ENCODE measurements at regions not wholly inside any gene's neighbourhood (a gene's known extent, or its start where the extent isn't known, plus 50 kb on each side); places are given as distances from the start of the nearest gene placed in this dataset.
A peak's percentile ranks its signal among the peaks of the same experiment; 100 is the strongest.

DNA sequence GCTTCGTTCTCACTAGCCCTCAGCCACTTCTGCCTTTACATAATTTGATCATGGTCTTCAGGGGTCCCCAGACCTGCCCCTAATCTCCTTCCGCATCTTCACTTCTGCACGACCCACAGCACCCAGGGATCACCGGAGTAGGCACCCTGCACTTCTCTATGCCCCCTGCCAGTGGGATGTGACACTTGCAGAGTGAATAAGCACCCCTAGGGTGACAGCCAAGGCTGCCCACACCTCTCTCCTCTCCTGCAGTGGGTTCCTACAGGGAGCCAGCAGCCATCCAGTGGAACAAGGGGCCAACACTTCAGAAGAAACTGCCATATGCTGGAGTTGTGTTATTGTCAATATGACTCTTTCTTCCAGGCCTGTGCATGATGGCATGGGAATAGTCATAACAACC is 58.0 kb upstream of the CTPS1 start:
- no peak overlapping the region for H2BK5ac ChIP-seq (ENCODE audit: low read length)
- H3K4me1 ChIP-seq (ENCODE audit: control insufficient read depth in 2 of 2, insufficient read depth in 1 of 2, low read depth in 1 of 2, low read length in 2 of 2): peaks cover 0 to 8% of the 10 kb centered on the region in 2 donors
- no peak overlapping the region for H2BK12ac ChIP-seq (ENCODE audit: low read length)
- no peak overlapping the region for H2AK5ac ChIP-seq (ENCODE audit: low read depth, low read length)
- H3K4me3 ChIP-seq (ENCODE audit: low read length in 2 of 2): peak overlapping the region in 1 of 2 donors; percentile 56
- H3K4ac ChIP-seq (ENCODE audit: low read length): no peak overlapping the region
- no peak overlapping the region for H3K14ac ChIP-seq (ENCODE audit: low read length)
- H2BK120ac ChIP-seq (ENCODE audit: low read depth, low read length): no peak overlapping the region
- H3K36me3 ChIP-seq (replicated peaks in 1 of 2; ENCODE audit: control insufficient read depth in 2 of 2, insufficient read depth in 2 of 2, low read length in 2 of 2): no peaks in the 10 kb centered on the region
- H3K23ac ChIP-seq (ENCODE audit: low read depth, low read length, poor library complexity): no peak overlapping the region
- H3K4me2 ChIP-seq (ENCODE audit: insufficient read depth, low read length, poor library complexity, severe bottlenecking): no peak overlapping the region
- no peak overlapping the region for H4K91ac ChIP-seq (ENCODE audit: low read depth, low read length, poor library complexity)
- peaks cover 2% of the 10 kb centered on the region for H3K79me1 ChIP-seq (ENCODE audit: low read depth, low read length)
- WGBS, 2 donors (ENCODE audit: extremely low coverage in 2 of 2, insufficient read length in 2 of 2, insufficient replicate concordance in 1 of 2): no CpG with 5 or more reads among the region's 4 CpGs
- no peak overlapping the region for H3K18ac ChIP-seq (ENCODE audit: low read length)
- DNase-seq (ENCODE audit: low spot score): no peak
- no peak overlapping the region for H2BK15ac ChIP-seq (ENCODE audit: low read length)
- H3K9ac ChIP-seq (ENCODE audit: low read depth, low read length, poor library complexity): peak overlapping the region; percentile 18
- peaks cover 0 to 10% (median 0%) of the 10 kb centered on the region in 3 experiments for H3K27me3 ChIP-seq (ENCODE audit: control insufficient read depth in 3 of 3, insufficient read depth in 3 of 3, low read depth in 1 of 3, low read length in 3 of 3)
- H2AFZ ChIP-seq (ENCODE audit: low read length): no peak overlapping the region
- H4K8ac ChIP-seq (ENCODE audit: low read depth, low read length): no peak overlapping the region
- no peak overlapping the region for H3K27ac ChIP-seq (replicated peaks; ENCODE audit: low read length)
- no peaks in the 10 kb centered on the region for H3K9me3 ChIP-seq (replicated peaks in 1 of 2; ENCODE audit: control insufficient read depth in 2 of 2, insufficient read depth in 1 of 2, low read depth in 1 of 2, low read length in 2 of 2)

DNA sequence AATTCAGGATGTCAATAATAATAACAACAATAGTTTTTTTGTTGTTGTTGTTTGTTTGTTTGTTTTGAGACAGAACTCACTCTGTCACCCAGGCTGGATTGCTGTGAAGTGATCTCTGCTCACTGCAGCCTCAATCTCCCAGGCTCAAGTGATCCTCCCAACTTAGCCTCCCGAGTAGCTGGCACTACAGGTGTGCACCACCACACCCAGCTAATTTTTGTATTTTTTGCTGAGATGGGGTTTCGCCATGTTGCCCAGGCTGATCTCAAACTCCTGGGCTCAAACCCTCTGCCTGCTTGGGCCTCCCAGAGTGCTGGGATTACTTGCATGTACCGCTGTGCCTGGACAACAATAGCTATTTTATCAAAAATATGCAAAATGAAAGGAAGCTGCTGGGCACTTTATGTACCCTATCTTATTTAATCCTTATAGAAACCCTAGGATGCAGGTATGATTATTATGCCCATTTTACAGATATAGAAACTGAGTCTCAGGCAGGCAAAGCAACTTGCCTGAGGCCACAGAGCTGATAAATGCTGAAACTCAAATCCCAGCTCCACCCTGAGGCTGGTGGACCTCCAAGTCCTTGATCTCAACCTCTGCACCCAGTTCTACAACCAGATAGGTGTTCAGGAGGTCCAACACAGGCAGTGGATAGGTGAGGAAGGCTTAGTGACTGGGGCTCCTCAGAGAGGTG is 57.4 kb upstream of the CTPS1 start:
- Histone ChIP-seq H3K23ac (ENCODE audit: low read depth, low read length, poor library complexity) (no peak overlapping the region), H4K91ac (ENCODE audit: low read depth, low read length, poor library complexity) (no peak overlapping the region), H3K79me1 (ENCODE audit: low read depth, low read length) (peaks cover 1% of the 10 kb centered on the region), H3K4me2 (ENCODE audit: insufficient read depth, low read length, poor library complexity, severe bottlenecking) (no peak overlapping the region), H3K14ac (ENCODE audit: low read length) (no peak overlapping the region), H3K4ac (ENCODE audit: low read length) (no peak overlapping the region), H3K9me3 (replicated peaks in 1 of 2; ENCODE audit: control insufficient read depth in 2 of 2, insufficient read depth in 1 of 2, low read depth in 1 of 2, low read length in 2 of 2) (no peaks in the 10 kb centered on the region), H2BK5ac (ENCODE audit: low read length) (no peak overlapping the region), H3K4me3 (ENCODE audit: low read length in 2 of 2) (peak overlapping the region in 1 of 2 donors; percentile 22), H3K18ac (ENCODE audit: low read length) (no peak overlapping the region), H2AK5ac (ENCODE audit: low read depth, low read length) (no peak overlapping the region), H3K9ac (ENCODE audit: low read depth, low read length, poor library complexity) (no peak overlapping the region), H4K8ac (ENCODE audit: low read depth, low read length) (no peak overlapping the region), H3K27me3 (ENCODE audit: control insufficient read depth in 3 of 3, insufficient read depth in 3 of 3, low read depth in 1 of 3, low read length in 3 of 3) (peaks cover 0 to 10% (median 0%) of the 10 kb centered on the region in 3 experiments), H3K36me3 (replicated peaks in 1 of 2; ENCODE audit: control insufficient read depth in 2 of 2, insufficient read depth in 2 of 2, low read length in 2 of 2) (no peaks in the 10 kb centered on the region), H2BK120ac (ENCODE audit: low read depth, low read length) (no peak overlapping the region), H3K27ac (replicated peaks; ENCODE audit: low read length) (no peak overlapping the region), H2AFZ (ENCODE audit: low read length) (no peak overlapping the region), H2BK15ac (ENCODE audit: low read length) (no peak overlapping the region), H3K4me1 (ENCODE audit: control insufficient read depth in 2 of 2, insufficient read depth in 1 of 2, low read depth in 1 of 2, low read length in 2 of 2) (peaks cover 0 to 8% of the 10 kb centered on the region in 2 donors), H2BK12ac (ENCODE audit: low read length) (no peak overlapping the region)
- no peak for DNase-seq (ENCODE audit: low spot score)
- WGBS, 2 donors (ENCODE audit: extremely low coverage in 2 of 2, insufficient read length in 2 of 2, insufficient replicate concordance in 1 of 2): no CpG with 5 or more reads among the region's 3 CpGs

DNA sequence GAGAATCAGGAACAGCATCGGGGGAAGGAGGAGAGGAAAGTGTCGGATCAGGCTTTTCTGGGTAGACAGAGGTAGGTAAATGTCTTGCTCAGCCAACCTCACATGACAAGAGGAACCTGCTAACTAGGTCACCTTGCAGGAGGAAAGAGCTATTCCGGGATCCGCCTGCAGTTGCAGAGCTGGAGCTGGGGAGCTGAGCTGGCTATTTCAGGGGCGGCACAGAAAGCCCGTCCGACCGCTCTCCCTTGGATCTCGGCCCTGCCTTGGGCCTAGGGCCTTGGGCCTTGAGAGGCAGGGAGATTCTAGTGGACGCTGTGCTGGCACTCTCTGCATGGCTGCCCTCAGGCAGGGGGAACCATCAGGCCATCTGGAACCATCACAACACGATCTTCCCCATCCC is 56.5 kb upstream of the CTPS1 start:
- Histone ChIP-seq H3K27me3 (ENCODE audit: control insufficient read depth in 3 of 3, insufficient read depth in 3 of 3, low read depth in 1 of 3, low read length in 3 of 3) (peaks cover 0 to 9% (median 0%) of the 10 kb centered on the region in 3 experiments), H3K4ac (ENCODE audit: low read length) (no peak overlapping the region), H3K79me1 (ENCODE audit: low read depth, low read length) (no peaks in the 10 kb centered on the region), H2BK120ac (ENCODE audit: low read depth, low read length) (no peak overlapping the region), H3K27ac (replicated peaks; ENCODE audit: low read length) (no peak overlapping the region), H3K9me3 (replicated peaks in 1 of 2; ENCODE audit: control insufficient read depth in 2 of 2, insufficient read depth in 1 of 2, low read depth in 1 of 2, low read length in 2 of 2) (no peaks in the 10 kb centered on the region), H2BK12ac (ENCODE audit: low read length) (no peak overlapping the region), H3K23ac (ENCODE audit: low read depth, low read length, poor library complexity) (no peak overlapping the region), H2BK5ac (ENCODE audit: low read length) (no peak overlapping the region), H3K36me3 (replicated peaks in 1 of 2; ENCODE audit: control insufficient read depth in 2 of 2, insufficient read depth in 2 of 2, low read length in 2 of 2) (no peaks in the 10 kb centered on the region), H4K8ac (ENCODE audit: low read depth, low read length) (no peak overlapping the region), H4K91ac (ENCODE audit: low read depth, low read length, poor library complexity) (no peak overlapping the region), H3K14ac (ENCODE audit: low read length) (no peak overlapping the region), H3K4me2 (ENCODE audit: insufficient read depth, low read length, poor library complexity, severe bottlenecking) (no peak overlapping the region), H2AFZ (ENCODE audit: low read length) (no peak overlapping the region), H2AK5ac (ENCODE audit: low read depth, low read length) (no peak overlapping the region), H3K4me1 (ENCODE audit: control insufficient read depth in 2 of 2, insufficient read depth in 1 of 2, low read depth in 1 of 2, low read length in 2 of 2) (peaks cover 0 to 8% of the 10 kb centered on the region in 2 donors), H3K18ac (ENCODE audit: low read length) (peak overlapping the region; percentile 40), H3K9ac (ENCODE audit: low read depth, low read length, poor library complexity) (no peak overlapping the region), H2BK15ac (ENCODE audit: low read length) (no peak overlapping the region), H3K4me3 (ENCODE audit: low read length in 2 of 2) (no peak overlapping the region)
- WGBS, 2 donors (ENCODE audit: extremely low coverage in 2 of 2, insufficient read length in 2 of 2, insufficient replicate concordance in 1 of 2): no CpG with 5 or more reads among the region's 11 CpGs
- no peak for DNase-seq (ENCODE audit: low spot score)

DNA sequence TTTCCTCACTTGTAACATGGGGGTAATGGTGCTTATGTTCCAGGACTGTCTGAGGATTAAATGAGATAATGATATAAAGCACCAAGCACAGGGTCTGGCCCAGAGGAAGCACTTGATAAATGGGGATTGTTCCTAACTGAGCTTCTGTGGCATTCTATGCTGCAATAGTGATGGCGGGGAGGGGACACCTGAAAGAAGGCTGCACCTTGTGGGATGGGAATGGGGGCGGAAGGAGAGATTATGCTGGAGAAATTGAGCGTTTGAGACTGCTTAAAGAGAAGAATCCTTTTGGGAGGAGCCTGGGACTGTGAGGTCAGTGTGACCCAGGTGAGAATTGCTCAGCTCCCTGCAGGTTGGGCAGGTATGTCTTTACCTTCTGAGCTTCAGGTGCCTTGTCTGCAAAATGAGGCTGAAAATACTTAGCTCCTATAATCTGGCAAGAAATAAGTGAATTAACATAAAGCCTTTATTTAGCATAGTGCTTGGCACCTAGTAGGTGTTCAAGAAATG is 55.9 kb upstream of the CTPS1 start:
- WGBS, 2 donors (ENCODE audit: extremely low coverage in 2 of 2, insufficient read length in 2 of 2, insufficient replicate concordance in 1 of 2): no CpG with 5 or more reads among the region's 3 CpGs
- Histone ChIP-seq H3K23ac (ENCODE audit: low read depth, low read length, poor library complexity) (no peak overlapping the region), H2BK12ac (ENCODE audit: low read length) (no peak overlapping the region), H3K9me3 (replicated peaks in 1 of 2; ENCODE audit: control insufficient read depth in 2 of 2, insufficient read depth in 1 of 2, low read depth in 1 of 2, low read length in 2 of 2) (no peaks in the 10 kb centered on the region), H3K18ac (ENCODE audit: low read length) (no peak overlapping the region), H2BK120ac (ENCODE audit: low read depth, low read length) (no peak overlapping the region), H3K14ac (ENCODE audit: low read length) (no peak overlapping the region), H2AFZ (ENCODE audit: low read length) (no peak overlapping the region), H3K79me1 (ENCODE audit: low read depth, low read length) (no peaks in the 10 kb centered on the region), H3K27ac (replicated peaks; ENCODE audit: low read length) (no peak overlapping the region), H3K4ac (ENCODE audit: low read length) (no peak overlapping the region), H3K27me3 (ENCODE audit: control insufficient read depth in 3 of 3, insufficient read depth in 3 of 3, low read depth in 1 of 3, low read length in 3 of 3) (peaks cover 0 to 4% (median 0%) of the 10 kb centered on the region in 3 experiments), H3K4me3 (ENCODE audit: low read length in 2 of 2) (no peak overlapping the region), H2BK5ac (ENCODE audit: low read length) (no peak overlapping the region), H4K91ac (ENCODE audit: low read depth, low read length, poor library complexity) (no peak overlapping the region), H3K4me2 (ENCODE audit: insufficient read depth, low read length, poor library complexity, severe bottlenecking) (no peak overlapping the region), H3K9ac (ENCODE audit: low read depth, low read length, poor library complexity) (no peak overlapping the region), H2AK5ac (ENCODE audit: low read depth, low read length) (no peak overlapping the region), H3K4me1 (ENCODE audit: control insufficient read depth in 2 of 2, insufficient read depth in 1 of 2, low read depth in 1 of 2, low read length in 2 of 2) (peaks cover 0 to 8% of the 10 kb centered on the region in 2 donors), H2BK15ac (ENCODE audit: low read length) (no peak overlapping the region), H4K8ac (ENCODE audit: low read depth, low read length) (no peak overlapping the region), H3K36me3 (replicated peaks in 1 of 2; ENCODE audit: control insufficient read depth in 2 of 2, insufficient read depth in 2 of 2, low read length in 2 of 2) (no peaks in the 10 kb centered on the region)
- no peak for DNase-seq (ENCODE audit: low spot score)
